ENCODE measurements at regions not wholly inside any gene's neighbourhood (a gene's known extent, or its start where the extent isn't known, plus 50 kb on each side); places are given as distances from the start of the nearest gene placed in this dataset.

DNA sequence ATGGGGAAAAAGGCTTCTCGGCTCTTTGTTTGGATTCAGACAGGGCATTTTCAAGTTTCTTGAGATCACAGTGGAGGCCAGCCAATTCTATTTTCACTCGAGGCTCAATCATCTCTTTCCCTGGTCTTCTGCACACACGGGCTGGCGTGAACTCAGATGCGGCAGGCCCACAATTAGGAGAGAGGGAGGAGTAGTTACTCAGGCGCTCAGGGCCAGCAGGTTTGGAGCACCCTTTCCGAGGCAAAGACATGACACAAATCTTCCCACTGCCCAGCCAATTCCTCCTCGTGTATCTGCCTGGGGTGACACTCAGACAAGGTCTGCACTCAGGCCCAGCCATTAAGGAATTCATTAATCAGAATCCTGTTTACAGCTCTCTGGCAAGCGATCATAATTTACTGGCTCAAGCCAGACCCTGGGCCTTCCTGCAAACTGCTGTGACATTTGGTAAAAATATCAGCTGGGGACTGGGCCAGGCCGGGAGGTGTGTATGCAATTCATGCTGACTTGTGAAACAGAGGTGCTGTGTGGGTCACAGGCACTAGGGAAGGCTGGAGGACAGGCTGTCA is 68.1 kb upstream of the TLE3 start:
- no peak overlapping the region for H3K4me3 ChIP-seq
- H4K20me1 ChIP-seq (ENCODE audit: insufficient read depth, poor library complexity, severe bottlenecking): no peaks in the 10 kb centered on the region
- WGBS (ENCODE audit: low lambda C conversion rate, missing lambda C conversion rate): 49% methylated on average over 10 of the region's 10 CpGs
- H2AFZ ChIP-seq: no peak overlapping the region
- peak overlapping the region; percentile 31 for H3K27ac ChIP-seq
- DNase-seq (ENCODE audit: low spot score): no peak
- peaks cover 12% of the 10 kb centered on the region for H3K4me1 ChIP-seq (ENCODE audit: insufficient read depth)
- H3K36me3 ChIP-seq (replicated peaks; ENCODE audit: insufficient read depth, low read depth): no peaks in the 10 kb centered on the region
- no peaks in the 10 kb centered on the region for H3K9me3 ChIP-seq (ENCODE audit: low read depth)
- no peaks in the 10 kb centered on the region for H3K9me2 ChIP-seq (replicated peaks; ENCODE audit: insufficient read depth)
- no peaks in the 10 kb centered on the region for H3K79me2 ChIP-seq
- TF ChIP-seq, protein P1, sequence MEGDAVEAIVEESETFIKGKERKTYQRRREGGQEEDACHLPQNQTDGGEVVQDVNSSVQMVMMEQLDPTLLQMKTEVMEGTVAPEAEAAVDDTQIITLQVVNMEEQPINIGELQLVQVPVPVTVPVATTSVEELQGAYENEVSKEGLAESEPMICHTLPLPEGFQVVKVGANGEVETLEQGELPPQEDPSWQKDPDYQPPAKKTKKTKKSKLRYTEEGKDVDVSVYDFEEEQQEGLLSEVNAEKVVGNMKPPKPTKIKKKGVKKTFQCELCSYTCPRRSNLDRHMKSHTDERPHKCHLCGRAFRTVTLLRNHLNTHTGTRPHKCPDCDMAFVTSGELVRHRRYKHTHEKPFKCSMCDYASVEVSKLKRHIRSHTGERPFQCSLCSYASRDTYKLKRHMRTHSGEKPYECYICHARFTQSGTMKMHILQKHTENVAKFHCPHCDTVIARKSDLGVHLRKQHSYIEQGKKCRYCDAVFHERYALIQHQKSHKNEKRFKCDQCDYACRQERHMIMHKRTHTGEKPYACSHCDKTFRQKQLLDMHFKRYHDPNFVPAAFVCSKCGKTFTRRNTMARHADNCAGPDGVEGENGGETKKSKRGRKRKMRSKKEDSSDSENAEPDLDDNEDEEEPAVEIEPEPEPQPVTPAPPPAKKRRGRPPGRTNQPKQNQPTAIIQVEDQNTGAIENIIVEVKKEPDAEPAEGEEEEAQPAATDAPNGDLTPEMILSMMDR (IDR thresholded peaks at IDR 0.05; ENCODE audit: poor library complexity): no peak
- TF ChIP-seq EZH2phosphoT487 (IDR thresholded peaks at IDR 0.05; ENCODE audit: low read depth, severe bottlenecking, unreplicated experiment) (no peak), EZH2 (IDR thresholded peaks at IDR 0.05; ENCODE audit: borderline replicate concordance) (no peak)
- H3K4me2 ChIP-seq: no peak overlapping the region
- H3K27me3 ChIP-seq: no peaks in the 10 kb centered on the region

DNA sequence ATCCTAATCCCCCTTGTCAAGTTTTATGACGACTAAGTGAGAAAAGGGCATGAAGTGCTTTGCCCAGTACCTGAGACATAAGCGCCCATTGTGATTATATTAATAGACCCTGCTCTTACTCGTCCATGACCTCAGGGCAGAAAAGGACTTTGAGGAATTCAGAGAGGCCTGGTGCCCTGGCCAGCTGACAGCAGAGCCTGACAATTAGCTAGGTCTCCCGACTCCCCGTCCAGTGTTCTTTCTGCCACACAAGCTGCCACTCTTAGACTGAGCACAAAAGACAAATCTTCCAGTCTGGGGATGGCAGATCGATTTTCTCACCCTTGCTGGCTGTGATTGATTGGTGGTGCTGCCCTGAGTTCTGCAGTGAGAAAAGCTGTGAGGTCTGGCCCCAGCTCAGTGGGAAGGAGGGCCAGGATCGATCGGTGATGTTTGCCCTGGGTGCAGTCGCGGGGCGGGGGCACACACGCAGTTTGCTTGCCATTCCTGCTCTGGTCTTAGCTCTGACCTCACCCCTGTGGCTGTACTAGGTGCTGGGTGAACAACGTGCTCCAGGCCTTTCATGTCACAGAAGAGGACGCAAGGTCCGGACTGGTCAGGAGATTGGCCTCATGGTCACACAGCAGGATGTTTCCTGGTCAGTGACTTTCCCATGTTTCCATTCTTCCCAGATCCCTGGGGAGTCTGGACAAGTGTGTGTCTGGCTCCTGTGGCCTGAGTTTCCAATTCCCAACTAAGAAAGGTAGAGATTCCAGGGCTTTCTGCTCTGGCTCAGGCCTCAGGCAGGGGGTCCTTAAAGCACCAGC is 67.4 kb upstream of the TLE3 start:
- DNase-seq (ENCODE audit: low spot score): no peak
- Histone ChIP-seq H4K20me1 (ENCODE audit: insufficient read depth, poor library complexity, severe bottlenecking) (no peaks in the 10 kb centered on the region), H3K9me2 (replicated peaks; ENCODE audit: insufficient read depth) (no peaks in the 10 kb centered on the region), H3K4me1 (ENCODE audit: insufficient read depth) (peaks cover 12% of the 10 kb centered on the region), H3K36me3 (replicated peaks; ENCODE audit: insufficient read depth, low read depth) (no peaks in the 10 kb centered on the region), H3K4me2 (no peak overlapping the region), H3K4me3 (no peak overlapping the region), H3K27me3 (no peaks in the 10 kb centered on the region), H3K9me3 (ENCODE audit: low read depth) (no peaks in the 10 kb centered on the region), H3K27ac (peak overlapping the region; percentile 31), H2AFZ (no peak overlapping the region), H3K79me2 (no peaks in the 10 kb centered on the region)
- WGBS (ENCODE audit: low lambda C conversion rate, missing lambda C conversion rate): 65% methylated on average over 15 of the region's 15 CpGs
- TF ChIP-seq EZH2 (IDR thresholded peaks at IDR 0.05; ENCODE audit: borderline replicate concordance) (no peak), EZH2phosphoT487 (IDR thresholded peaks at IDR 0.05; ENCODE audit: low read depth, severe bottlenecking, unreplicated experiment) (no peak)
- TF ChIP-seq, protein P1 (IDR thresholded peaks at IDR 0.05; ENCODE audit: poor library complexity): no peak

DNA sequence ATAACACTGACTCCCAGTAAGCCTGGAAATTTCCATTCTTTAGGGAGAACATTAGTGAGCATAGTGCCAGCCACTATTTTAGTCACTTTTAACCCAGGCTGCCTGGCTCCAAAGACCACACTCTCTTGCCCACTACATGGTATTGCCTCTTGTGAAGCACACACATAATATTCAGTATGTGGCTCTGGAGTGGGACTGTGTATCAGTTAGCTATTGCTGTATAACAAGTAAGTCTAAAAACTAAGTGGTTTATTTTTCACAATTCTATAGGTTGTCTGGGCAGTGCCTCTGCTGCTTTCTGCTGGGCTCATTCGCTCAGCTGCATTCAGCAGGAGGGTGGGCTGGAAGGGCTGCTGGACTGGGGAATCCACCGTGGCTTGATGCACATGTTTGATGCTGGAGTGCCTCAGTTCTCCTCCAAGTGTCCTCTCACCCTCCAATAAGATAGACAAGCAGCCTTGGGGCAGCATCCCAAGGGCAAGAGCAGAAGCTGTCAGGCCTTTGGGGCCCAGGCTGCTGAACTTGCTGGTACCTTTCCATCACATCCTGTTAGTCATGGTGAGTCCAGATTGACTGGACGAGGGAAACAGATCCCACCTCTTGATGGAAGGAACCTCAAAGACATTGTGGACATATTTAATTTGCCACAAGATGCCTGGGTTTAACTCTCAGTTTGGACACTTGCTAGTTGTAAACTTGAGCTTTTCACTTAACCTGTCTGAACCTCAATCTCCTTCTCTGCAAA is 66.6 kb upstream of the TLE3 start:
- Histone ChIP-seq H3K4me3 (no peak overlapping the region), H2AFZ (no peak overlapping the region), H3K79me2 (no peaks in the 10 kb centered on the region), H4K20me1 (ENCODE audit: insufficient read depth, poor library complexity, severe bottlenecking) (no peaks in the 10 kb centered on the region), H3K4me1 (ENCODE audit: insufficient read depth) (peaks cover 18% of the 10 kb centered on the region), H3K36me3 (replicated peaks; ENCODE audit: insufficient read depth, low read depth) (no peaks in the 10 kb centered on the region), H3K27ac (no peak overlapping the region), H3K9me3 (ENCODE audit: low read depth) (no peaks in the 10 kb centered on the region), H3K9me2 (replicated peaks; ENCODE audit: insufficient read depth) (no peaks in the 10 kb centered on the region), H3K4me2 (no peak overlapping the region), H3K27me3 (no peaks in the 10 kb centered on the region)
- TF ChIP-seq EZH2phosphoT487 (IDR thresholded peaks at IDR 0.05; ENCODE audit: low read depth, severe bottlenecking, unreplicated experiment): no peak
- TF ChIP-seq EZH2 (IDR thresholded peaks at IDR 0.05; ENCODE audit: borderline replicate concordance): no peak
- TF ChIP-seq, protein P1 (IDR thresholded peaks at IDR 0.05; ENCODE audit: poor library complexity): no peak
- WGBS (ENCODE audit: low lambda C conversion rate, missing lambda C conversion rate): 98% methylated on average over 3 of the region's 3 CpGs
- DNase-seq (ENCODE audit: low spot score): no peak

Measured in hepatocyte (in vitro differentiated cells).